PC-3 (cell line): ENCODE measurements at regions not wholly inside any gene's neighbourhood (a gene's known extent, or its start where the extent isn't known, plus 50 kb on each side); places are given as distances from the start of the nearest gene placed in this dataset.

Experiments
- CTCF ChIP-seq: fragments of 300-600 bp; sonication (generic); conservative IDR thresholded peaks from 2 replicates; pipeline ENCODE4 v1.5.1; 2017; ENCODE audit warnings: antibody characterized with exemption, low read depth, mild to moderate bottlenecking, low read length
- EZH2 ChIP-seq: fragments of 300-600 bp; sonication (generic); IDR thresholded peaks from one replicate; pipeline ENCODE4 v1.6.1; 2017; ENCODE audit warnings: antibody characterized with exemption, mild to moderate bottlenecking, low read length; ENCODE audit not compliant: unreplicated experiment

- no peak for TF ChIP-seq CTCF
- no peak for TF ChIP-seq EZH2
These were observed 611.2 kb downstream of the NR2F1-AS1 start for GRCh38 chr5:92969781-92970237.
